HG02759 (cell line): ENCODE measurements at regions not wholly inside any gene's neighbourhood (a gene's known extent, or its start where the extent isn't known, plus 50 kb on each side); places are given as distances from the start of the nearest gene placed in this dataset.

Experiments
- ATAC-seq: cut with Tn5 transposase; IDR thresholded peaks from one replicate; pipeline ENCODE4 v1.9.1; 2021; ENCODE audit warnings: mild to moderate bottlenecking, moderate library complexity; ENCODE audit not compliant: unreplicated experiment

DNA sequence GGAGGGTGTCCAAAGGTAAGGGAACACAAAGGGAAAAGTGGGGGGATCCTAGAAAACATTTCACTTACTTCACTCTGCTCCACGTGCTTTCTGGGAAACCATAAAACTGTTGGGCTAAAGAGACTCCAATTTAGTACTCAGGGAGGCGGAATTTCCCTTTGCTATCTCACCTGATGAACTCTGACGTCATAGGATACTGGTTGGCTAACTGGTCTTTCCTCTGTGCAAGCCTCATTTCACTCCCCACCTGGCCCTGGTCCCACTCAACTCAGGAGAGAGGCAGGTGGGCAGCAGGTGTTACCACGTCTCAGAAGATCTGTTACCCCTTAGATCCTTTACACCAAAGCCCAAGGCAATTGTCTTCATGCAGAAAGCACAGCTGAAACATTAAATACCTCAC lies 51.8 kb upstream of the PMAIP1 start:
- ATAC-seq: peak; percentile 26

DNA sequence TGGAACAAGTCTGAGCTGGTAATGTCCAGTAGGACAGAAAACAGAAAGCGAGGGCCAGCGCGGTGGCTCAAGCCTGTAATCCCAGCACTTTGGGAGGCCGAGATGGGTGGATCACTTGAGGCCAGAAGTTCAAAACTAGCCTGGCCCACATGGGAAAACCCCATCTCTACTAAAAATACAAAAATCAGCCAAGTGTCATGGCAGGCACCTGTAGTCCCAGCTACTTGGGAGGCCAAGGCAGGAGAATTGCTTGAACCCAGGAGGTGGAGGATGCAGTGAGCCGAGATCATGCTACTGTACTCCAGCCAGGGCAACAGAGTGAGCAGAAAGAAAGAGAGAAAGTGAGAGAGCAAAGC lies 52.3 kb upstream of the PMAIP1 start:
- ATAC-seq: peak; percentile 22

DNA sequence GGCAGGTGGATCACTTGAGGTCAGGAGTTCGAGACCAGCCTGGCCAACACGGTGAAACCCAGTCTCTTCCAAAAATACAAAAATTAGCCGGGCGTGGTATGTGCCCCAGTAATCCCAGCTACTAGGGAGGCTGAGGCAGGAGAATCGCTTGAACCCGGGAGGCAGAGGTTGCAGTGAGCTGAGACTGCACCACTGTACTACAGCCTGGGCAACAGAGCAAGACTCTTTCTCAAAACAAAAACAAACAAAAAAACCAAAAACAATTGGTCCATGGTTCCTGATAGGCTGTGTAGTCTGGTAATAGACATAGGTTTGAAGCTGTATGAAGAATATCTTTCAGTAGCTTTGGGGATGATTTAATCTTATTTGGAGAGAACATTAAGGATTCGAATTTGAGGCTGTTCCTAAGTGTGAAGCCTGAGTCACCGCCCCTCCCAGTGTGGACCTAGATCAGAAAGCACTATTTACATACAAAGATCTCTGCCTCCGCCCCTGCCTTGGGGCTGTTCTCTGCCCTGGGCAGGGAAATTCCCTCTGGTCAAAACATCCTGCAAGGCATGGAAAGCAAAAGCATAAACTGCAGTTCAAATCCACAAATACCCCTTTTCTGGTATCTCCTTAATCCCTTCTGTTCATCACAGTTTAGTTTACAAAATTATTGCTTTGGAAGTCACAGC lies 52.8 kb upstream of the PMAIP1 start:
- peak; percentile 93 for ATAC-seq

DNA sequence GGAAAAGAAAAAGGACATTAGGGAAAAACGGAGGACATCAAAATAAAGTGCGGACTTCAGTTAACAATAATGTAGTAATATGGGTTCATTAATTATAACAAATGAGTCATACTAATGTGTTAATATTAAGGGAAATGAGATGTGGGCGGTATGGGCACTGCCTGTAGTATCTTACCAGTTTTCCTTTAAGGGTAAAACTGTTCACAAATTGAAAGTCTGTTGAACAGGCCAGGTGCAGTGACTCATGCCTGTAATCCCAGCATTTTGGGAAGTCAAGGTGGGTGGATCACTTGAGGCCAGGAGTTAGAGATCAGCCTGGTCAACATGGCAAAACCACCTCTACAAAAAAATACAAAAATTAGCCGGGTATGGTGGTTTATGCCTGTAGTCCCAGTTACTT lies 56.8 kb upstream of the PMAIP1 start:
- no peak for ATAC-seq

DNA sequence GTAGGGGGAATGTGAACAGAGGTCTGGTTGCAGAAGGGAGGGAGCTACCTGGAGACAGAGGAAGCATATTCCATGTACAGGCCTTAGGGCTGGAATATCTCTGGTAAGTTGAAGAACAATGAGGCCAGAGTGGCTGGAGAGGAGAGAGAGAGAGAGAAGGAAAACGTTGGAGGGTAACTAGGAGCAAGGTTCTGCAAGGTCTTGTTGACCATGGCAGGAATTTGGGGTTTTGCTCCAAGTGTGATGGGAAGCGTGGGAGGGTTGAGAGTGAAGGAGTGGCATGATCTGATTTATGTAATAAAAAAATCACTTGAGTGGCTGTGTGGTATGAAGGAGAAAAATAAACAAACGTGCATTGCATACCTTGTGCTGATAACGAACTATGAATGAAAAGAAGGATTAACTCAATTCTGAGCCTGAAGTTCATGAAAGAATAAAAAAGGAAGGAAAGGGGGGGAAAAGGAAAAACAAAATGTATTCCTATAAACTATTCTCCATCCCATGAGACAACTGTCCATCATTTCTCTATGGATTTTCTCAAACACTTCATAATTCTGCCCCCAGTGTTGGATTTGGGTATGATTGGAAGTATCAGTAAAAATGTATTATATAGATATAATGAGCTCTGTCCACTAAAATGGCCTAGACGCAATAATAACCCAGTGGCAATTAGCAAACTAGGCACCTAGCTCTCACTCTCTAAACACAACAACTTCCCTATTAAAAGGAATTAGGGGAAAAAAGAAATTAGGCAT lies 59.7 kb upstream of the PMAIP1 start:
- ATAC-seq: no peak

DNA sequence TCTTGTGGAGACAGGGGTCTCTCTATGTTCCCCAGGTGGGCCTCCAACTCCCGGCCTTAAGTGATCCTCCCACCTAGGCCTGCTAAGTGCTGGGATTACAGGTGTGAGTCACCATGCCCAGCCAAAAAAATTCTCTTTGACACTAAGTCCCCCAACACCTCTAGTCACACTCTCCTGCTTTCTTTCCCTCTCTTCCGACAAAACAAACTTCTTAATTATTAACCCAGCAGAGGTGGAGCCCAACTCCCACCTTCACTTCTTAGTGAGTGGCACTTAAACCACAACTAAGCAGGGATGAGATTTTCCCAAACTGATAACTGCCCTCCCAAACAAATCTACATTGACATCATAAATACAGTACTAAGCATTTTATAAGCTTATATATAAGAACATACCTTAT lies 60.5 kb upstream of the PMAIP1 start:
- no peak for ATAC-seq

DNA sequence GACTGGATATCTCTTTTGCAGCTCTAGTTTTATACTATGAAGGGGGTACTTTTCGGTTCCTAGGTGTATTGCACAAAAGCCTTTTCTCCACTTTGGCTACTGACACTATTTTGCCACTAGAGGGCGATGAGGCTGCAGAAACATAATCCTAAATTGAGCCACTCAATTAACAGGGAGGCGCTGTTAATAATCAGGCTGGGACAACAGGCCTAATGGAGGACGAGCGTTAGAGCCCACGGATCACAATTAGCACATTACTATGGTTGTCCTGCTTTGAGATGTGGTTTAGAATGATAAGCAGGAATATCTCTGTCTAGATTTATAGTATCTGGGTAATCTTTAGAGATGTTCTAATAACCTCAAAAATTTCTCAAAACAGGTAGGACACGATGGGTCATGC lies 62.2 kb upstream of the PMAIP1 start:
- peak; percentile 48 for ATAC-seq

DNA sequence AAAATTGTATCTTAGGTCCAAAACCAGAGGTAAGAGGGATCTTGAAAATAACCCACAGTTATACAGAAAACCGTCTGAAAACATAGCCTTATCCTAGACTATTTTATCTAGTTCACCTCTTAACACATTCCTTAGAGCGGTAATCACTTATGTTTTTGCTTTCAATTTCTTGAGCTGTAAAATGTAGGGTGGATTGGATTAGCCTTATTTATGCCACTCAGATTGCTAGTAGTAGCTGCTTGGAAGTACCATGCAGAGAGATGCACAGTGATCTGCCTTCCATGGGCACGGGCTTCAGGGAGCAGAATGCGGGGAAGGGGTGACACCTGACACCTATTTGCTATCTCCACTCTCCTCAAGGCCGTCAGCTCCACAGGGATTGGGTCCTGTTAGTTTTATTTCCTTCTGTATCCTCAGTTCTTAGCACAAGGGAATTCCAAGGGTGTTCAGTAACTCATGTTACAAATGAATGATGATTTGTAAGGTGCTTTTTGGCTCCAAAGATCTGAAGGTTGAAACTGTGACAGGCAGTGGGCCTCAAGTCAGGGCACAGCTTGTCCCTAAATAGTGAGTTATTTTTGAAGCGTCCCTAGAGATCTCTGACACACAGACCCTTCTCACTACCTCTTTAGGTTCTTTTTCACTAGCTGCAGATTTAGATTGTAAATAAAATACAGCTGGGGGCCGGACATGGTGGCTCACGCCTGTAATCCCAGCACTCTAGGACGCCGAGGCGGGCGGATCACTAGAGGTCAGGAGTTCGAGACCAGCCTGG lies 64.0 kb upstream of the PMAIP1 start:
- peak; percentile 46 for ATAC-seq

DNA sequence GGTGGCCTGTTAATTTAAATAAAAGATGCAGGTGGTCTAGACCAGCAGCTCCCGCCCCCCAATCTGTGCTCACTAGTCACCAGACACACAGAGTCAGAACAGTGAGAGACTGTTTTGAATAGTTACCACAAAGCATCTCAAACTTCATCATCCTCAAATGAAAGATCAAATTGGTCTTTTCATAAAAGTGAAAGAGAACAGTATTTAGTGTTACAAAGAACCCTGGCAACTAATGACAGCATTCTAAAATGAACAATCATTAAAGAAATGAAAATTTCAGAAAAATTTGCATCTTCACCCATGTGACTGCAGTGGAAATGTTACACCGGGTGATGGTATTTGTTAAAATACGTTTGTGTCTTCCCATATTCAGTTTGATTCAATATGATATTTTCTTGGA lies 65.5 kb upstream of the PMAIP1 start:
- peak; percentile 49 for ATAC-seq

DNA sequence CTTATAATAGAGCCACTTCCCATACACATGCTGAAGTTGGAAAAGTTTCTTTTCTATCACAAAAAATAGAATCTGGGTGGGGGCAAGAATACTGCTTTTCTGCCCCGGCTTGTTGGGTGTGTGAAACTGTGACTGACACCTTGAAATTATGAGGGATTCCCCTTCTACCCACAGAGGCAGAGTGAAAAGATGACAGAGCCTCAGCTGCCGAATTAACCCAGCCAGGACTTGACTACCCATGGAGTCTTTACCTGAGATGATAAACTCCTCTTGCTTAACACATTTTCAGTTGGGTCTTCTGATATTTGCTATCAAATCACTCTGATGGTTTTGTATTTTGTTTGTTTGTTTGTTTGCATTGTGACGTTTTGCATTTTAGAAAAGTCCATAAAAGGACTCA lies 66.0 kb upstream of the PMAIP1 start:
- peak; percentile 77 for ATAC-seq

DNA sequence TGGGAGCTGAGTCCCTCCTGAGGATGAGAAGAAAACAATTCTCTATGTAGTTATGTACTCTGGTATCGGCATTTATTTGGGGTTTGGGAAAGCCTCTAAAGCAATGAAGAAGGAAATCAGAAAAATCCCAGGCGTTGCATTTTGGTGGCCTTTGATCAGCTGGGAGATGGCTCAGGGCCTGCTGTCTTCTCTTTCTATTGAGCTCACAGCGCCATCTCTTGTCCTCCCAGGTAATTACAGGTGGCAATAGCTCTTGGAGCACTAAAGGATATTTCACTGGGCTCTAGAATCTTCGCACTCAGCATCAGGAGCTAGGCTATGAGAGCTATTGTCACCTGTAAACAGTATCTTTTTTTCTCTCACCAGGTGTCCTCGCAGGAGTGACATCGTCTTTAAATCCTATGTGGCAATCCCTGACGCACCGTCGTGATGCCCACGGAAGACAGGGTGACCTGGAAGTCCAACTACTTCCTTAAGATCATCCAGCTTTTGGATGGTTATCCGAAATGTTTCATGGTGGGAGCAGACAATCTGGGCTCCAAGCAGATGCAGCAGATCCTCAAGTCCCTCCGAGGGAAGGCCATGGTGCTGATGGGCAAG lies 76.1 kb upstream of the PMAIP1 start:
- ATAC-seq: peak; percentile 89

DNA sequence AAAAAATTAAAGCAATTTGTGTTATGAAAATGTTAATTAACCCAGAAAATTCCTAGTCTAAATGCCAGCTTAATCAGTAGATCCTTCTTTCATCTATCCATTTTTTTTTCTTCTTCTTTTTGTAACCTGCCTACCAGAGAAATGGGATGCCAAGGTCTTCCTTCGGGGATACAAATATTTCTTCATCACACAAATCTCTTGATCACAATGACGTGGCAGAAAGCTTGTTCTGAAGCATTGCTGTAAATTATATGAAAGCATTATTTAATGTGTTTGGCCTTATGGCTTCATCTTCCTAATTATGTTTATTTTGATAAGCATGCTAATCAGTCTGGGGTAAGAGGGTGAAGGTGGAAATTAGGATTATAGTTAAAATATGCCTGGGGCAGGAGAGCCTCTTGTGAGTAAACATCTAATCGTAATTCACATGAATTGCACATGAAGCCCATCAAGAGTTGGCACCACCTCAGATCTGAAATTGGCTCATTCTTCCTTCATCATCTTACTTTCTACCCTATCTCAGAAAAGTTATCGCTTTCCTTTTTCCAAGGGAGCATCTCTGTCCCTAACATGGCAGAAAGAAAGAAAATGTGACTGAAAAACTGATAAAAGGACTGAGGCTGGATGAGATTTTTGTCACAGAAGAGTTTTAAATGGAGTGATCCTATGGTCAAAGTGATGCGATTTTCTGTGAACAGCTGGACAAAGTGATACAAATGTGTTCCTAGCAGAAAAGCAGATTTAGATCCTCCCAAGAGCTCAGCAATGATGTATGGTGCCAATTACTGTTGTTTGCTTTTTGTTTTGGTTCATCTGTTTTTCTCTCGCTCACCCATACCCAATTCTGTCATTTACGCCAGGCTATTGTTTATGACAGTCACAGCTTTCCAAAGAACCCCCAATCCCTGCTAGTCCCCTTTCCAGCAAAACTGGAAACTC lies 76.9 kb upstream of the PMAIP1 start:
- no peak for ATAC-seq

DNA sequence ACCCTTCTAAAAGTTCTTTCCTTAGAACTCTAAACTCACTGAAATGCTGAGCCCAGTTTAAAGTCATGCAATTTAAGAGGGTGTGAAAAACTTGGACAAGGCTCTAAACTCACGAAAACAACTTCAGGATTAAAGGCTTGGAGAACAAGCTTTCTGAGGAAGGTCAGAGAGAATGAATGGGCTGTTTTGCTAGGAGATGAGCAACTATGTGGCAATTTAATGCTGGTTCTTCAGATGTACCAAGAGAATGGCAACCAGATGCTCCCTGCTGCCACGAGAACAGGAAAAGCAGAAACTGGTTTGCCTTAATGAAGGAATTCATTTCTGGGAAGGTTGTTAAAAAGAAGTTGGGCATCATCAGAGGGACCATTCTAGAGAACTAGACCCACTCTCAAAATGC lies 77.8 kb upstream of the PMAIP1 start:
- ATAC-seq: no peak

DNA sequence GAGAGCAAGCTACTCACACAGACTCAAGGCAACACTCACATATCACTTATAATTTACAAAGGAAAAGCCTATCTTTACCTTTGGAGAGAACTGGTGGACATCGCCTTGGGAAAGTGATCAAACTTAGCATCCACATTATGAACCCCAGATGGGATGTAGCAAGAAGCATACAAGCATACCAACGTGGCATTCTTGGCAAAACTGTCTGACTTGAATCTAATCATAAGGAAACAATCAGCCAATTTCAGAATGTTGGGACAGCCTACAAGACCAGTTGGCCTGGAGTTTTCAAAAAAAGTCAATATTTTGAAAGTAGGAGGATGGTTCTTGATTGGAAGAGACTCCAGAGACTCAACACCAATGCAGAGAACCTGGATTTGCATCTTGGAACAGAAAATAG lies 79.1 kb upstream of the PMAIP1 start:
- no peak for ATAC-seq

DNA sequence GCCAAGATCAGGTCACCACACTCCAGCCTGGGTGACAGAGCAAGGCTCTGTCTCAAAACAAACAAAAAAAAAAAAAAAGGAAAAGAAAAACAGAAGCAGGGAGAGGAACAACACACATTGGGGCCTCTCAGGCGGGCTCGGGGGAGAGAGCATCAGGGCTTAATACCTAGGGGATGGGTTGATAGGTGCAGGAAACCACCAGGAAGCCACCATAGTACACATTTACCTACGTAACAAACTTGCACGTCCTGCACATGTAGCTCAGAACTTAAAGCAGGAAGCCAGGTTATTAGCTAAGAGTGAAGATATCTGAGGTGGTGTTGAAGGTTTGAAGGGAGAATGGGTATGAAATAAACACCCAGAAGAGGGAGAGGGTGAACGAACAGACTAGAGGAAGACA lies 81.0 kb upstream of the PMAIP1 start:
- ATAC-seq: no peak

DNA sequence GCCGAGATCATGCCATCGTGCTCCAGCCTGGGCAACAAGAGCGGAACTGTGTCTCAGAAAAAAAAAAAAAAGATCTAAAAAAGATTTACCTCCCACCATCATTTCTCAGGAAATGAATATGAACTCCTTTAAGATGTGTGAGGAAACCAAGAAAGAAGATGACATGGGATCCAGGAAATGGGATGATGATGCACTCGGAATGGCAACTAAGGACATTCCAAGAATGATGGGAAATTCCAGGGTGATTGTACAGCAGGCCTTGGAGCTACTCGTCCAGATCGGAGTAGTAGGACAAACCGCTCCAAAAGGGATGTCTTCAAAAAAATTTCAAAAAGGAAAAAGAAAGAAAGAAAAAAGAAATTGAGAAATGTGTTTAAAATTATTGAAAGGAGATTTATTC lies 84.9 kb upstream of the PMAIP1 start:
- ATAC-seq: no peak

DNA sequence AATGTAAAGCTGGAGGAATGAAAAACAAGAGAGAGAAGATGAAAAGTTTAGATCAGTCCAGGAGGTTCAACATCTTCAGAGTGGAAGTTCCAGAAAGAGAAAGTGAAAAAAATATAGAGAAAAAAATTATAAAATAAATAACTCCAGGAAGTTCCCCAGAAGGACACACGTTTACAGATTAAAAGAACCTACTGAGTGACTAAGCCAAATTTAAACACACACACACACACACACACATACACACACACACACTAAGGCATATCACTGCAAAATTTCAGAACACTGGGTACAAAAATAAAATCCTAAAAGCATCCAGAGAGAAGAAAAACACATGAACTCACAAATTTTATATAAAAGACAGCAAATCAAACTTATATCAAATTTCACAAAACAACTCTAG lies 85.9 kb upstream of the PMAIP1 start:
- ATAC-seq: no peak

DNA sequence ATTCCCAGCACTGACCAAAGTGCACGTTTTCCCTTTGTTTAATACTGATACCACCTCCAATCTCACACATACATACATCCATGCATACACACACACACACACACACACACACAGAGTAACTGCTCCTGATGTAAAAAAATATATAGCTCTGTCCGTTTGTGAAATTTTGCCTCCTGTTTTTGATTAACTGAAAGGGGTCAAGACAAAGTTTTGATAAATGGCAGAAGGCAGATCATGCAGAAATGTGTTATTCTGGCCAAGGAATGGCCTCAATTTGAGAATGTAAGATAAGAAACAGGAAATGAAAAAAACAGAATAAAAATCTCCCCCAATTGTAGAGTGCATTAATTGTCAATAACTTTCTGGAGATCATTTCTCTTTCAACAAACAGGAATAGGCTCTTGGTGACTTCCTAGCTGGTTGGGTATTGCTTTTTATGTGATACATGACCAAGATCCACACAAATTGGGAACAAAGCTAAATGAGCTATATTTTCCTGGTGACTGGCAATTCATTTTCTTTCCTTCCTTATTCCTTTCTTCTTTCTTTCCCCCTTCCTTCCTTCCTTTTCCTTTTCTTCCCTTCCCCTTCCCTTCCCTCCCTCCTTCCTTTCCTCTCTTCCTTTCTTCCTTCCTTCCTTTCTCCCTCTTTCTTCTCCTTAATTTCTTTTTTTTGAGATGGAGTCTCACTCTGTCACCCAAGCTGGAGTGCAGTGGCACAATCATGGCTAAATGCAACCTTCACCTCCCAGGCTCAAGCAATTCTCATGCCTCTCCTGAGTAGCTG lies 88.9 kb upstream of the PMAIP1 start:
- ATAC-seq: no peak

DNA sequence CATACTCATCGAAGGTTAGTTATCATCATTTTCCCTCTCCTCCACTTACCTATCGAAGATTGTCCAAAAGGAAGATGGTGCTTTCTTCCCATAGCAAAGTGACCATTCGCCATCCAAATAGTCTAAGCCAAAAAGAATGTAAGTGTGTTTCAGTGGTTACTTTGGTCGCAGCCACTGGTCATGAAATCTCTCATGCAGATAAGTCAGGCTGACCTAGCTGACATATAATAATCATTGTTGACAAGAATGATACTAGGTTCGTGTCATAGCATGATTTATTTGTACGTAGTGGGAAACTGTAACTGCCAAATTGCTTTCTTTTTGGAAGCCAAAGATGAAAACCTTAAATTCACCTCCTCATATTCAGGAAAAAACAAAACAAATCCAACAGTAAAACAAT lies 89.6 kb upstream of the PMAIP1 start:
- ATAC-seq: no peak

DNA sequence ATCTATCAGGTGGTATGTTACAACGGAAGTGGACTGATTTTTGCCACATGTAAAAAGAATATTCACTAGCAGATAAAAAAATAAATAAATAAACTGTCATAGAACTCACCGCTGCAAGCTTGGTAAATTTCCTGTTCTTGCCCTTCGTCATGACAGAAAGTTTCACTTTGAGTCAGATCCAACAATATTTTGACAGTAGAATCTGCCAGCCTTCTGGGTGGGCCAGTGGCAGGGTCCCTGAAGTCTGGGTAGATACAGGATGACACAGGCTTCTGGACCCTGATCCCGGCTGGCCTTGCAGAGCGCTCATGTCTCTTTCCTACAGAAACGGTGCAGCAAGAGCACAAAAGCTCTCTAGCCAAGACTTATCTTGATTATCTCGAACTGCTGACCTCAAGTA lies 97.8 kb upstream of the PMAIP1 start:
- peak; percentile 69 for ATAC-seq
